ENCODE measurements at regions not wholly inside any gene's neighbourhood (a gene's known extent, or its start where the extent isn't known, plus 50 kb on each side); places are given as distances from the start of the nearest gene placed in this dataset.

DNA sequence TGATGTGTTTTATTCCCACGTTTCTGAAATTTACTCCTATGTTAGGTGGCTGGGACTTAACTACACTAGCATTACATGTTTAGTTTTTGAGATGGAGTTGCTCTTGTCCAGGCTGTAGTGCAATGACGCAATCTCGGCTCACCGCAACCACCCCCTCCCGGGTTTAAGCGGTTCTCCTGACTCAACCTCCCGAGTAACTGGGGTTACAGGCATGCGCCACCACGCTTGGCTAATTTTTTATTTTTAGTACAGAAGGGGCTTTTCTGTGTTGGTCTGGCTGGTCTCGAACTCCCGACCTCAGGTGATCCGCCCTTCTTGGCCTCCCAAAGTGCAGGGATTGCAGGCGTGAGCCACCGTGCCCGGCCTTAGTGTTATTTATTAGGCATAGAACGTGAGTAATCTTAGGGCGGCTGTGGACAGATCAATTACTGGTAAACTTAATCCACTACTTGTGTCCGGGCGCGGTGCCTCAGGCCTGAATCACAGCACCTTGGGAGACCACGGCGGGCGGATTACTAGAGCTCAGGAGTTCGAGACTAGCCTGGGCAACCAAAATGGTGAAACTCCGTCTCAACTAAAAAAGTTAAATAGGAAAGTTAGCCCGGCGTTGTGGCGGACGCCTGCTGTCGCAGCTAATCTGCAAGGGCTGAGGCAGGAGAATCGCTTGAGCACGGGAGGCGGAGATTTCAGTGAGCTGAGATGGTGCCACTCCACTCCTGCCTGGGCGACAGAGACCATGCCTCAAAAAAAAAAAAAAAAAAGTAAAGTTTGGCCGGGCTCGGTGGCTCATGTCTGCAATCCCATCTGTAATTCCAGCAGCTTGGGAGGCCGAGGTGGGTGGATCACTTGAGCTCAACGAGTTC is 123.7 kb upstream of the BTN3A2 start:
- no peak overlapping the region for H3K9ac ChIP-seq (ENCODE audit: low read length)
- H3K4me1 ChIP-seq (ENCODE audit: control insufficient read depth in 1 of 2, insufficient read depth in 2 of 2, low read length in 2 of 2) = peaks cover 0 to 6% of the 10 kb centered on the region in 2 experiments
- H2BK12ac ChIP-seq (ENCODE audit: low read length) = peak overlapping the region; percentile 22
- H2BK120ac ChIP-seq (ENCODE audit: insufficient read depth, low read length, poor library complexity) = no peak overlapping the region
- H3K9me3 ChIP-seq (ENCODE audit: insufficient read depth, low read depth, low read length) = no peaks in the 10 kb centered on the region
- H3K18ac ChIP-seq (ENCODE audit: low read length) = peak overlapping the region; percentile 67
- H4K12ac ChIP-seq (ENCODE audit: low read depth, low read length) = peak overlapping the region; percentile 1
- no peaks in the 10 kb centered on the region for H3K36me3 ChIP-seq (ENCODE audit: control insufficient read depth in 1 of 2, insufficient read depth in 2 of 2, low read length in 2 of 2)
- H2AK5ac ChIP-seq (ENCODE audit: low read length) = peak overlapping the region; percentile 49
- H3K23ac ChIP-seq (ENCODE audit: low read length) = no peak overlapping the region
- peaks cover 14% of the 10 kb centered on the region for H3K79me1 ChIP-seq (ENCODE audit: low read length)
- H4K91ac ChIP-seq (ENCODE audit: low read depth, low read length) = no peak overlapping the region
- peak overlapping the region; percentile 39 for H2AFZ ChIP-seq (ENCODE audit: insufficient read depth, low read length, poor library complexity)
- H3K79me2 ChIP-seq (ENCODE audit: control insufficient read depth, insufficient read depth, low read length, poor library complexity) = peaks cover 3% of the 10 kb centered on the region
- peak overlapping the region; percentile 87 for H2BK5ac ChIP-seq (ENCODE audit: low read depth, low read length, poor library complexity)
- peak overlapping the region; percentile 67 for H3K4me2 ChIP-seq (ENCODE audit: low read length)
- peak overlapping the region; percentile 35 for H3K14ac ChIP-seq (ENCODE audit: low read length)
- no peaks in the 10 kb centered on the region for H3K27me3 ChIP-seq (ENCODE audit: insufficient read depth, low read length)
- peak overlapping the region; percentile 55 for H3K4me3 ChIP-seq (ENCODE audit: low read depth, low read length)
- H3K4ac ChIP-seq (ENCODE audit: low read depth, low read length) = peak overlapping the region; percentile 6
- no CpG with 5 or more reads among the region's 38 CpGs for WGBS (ENCODE audit: extremely low coverage, insufficient coverage, insufficient read length)
- DNase-seq = no peak
- H4K8ac ChIP-seq (ENCODE audit: low read depth, low read length) = peak overlapping the region; percentile 95
- H3K27ac ChIP-seq (ENCODE audit: low read depth, low read length) = peak overlapping the region; percentile 82

DNA sequence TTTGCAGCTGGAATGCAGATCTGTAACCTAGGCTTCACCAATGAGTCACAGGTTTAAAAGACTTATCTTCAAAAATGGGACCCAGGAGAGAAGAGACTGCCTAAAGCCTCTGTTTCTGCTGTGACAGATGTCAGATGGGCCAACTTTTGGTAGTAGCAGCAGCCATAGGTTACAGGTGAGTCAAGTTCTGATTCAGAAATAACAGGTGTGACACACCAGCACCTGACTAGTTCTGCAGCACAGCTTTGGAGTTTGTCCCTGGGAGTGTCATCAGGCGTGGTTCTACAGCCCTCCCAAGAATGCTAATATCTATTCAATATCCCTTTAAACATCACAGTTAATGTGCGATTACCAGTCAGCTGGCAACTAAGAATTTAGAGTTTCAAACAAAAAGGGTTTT is 121.9 kb upstream of the BTN3A2 start:
- Histone ChIP-seq H2BK120ac (ENCODE audit: insufficient read depth, low read length, poor library complexity) (no peak overlapping the region), H3K9ac (ENCODE audit: low read length) (no peak overlapping the region), H3K4me2 (ENCODE audit: low read length) (no peak overlapping the region), H3K36me3 (ENCODE audit: control insufficient read depth in 1 of 2, insufficient read depth in 2 of 2, low read length in 2 of 2) (no peaks in the 10 kb centered on the region), H3K79me2 (ENCODE audit: control insufficient read depth, insufficient read depth, low read length, poor library complexity) (peaks cover 3% of the 10 kb centered on the region), H2AFZ (ENCODE audit: insufficient read depth, low read length, poor library complexity) (no peak overlapping the region), H4K8ac (ENCODE audit: low read depth, low read length) (no peak overlapping the region), H4K91ac (ENCODE audit: low read depth, low read length) (no peak overlapping the region), H2AK5ac (ENCODE audit: low read length) (no peak overlapping the region), H2BK5ac (ENCODE audit: low read depth, low read length, poor library complexity) (no peak overlapping the region), H3K27me3 (ENCODE audit: insufficient read depth, low read length) (no peaks in the 10 kb centered on the region), H2BK12ac (ENCODE audit: low read length) (no peak overlapping the region), H3K9me3 (ENCODE audit: insufficient read depth, low read depth, low read length) (peaks cover 2% of the 10 kb centered on the region), H3K79me1 (ENCODE audit: low read length) (peaks cover 14% of the 10 kb centered on the region), H3K14ac (ENCODE audit: low read length) (no peak overlapping the region), H3K23ac (ENCODE audit: low read length) (no peak overlapping the region), H3K18ac (ENCODE audit: low read length) (no peak overlapping the region), H3K27ac (ENCODE audit: low read depth, low read length) (no peak overlapping the region), H3K4me3 (ENCODE audit: low read depth, low read length) (no peak overlapping the region), H3K4me1 (ENCODE audit: control insufficient read depth in 1 of 2, insufficient read depth in 2 of 2, low read length in 2 of 2) (peaks cover 0 to 6% of the 10 kb centered on the region in 2 experiments), H3K4ac (ENCODE audit: low read depth, low read length) (no peak overlapping the region), H4K12ac (ENCODE audit: low read depth, low read length) (no peak overlapping the region)
- DNase-seq = peak; percentile 79 to 85
- no CpG with 5 or more reads among the region's 2 CpGs for WGBS (ENCODE audit: extremely low coverage, insufficient coverage, insufficient read length)

DNA sequence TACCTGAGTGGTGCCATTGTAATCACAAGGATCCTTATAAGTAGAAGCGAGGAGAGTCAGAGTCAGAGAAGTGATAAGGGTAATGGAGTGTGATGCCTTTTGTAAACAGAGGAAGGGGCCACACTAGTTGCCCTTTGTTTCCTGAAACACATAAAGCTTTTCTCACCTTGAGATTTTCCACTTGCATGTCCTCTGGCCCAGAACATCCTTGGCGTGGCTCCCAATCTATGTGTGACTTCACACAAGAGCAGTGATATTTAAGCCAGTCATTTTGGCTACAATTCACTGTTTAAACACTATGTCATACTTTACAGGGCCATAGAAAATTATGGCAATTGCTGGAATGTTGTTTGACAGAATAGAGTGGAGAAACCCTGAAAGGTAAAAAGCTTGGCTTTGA is 121.2 kb upstream of the BTN3A2 start:
- WGBS (ENCODE audit: extremely low coverage, insufficient coverage, insufficient read length) = no CpG with 5 or more reads among the region's 2 CpGs
- no peak overlapping the region for H4K91ac ChIP-seq (ENCODE audit: low read depth, low read length)

DNA sequence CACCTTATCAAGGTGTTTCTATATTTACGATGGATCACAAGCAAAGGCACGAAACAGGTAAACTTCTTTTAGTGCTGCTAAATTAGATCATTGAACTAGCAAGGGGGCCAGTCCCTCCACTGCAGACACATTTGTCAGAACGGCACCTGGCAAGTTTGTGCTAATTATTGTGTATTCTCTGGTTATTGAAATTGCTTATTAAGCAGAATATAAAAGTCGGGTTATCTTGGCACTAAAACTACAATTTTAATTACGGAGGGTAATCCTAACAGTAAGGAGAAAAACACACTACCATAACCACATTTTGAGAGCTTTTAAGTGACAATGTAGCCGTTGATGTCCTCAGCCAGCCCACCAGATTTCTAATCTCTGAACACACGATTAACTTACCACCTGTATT is 118.9 kb upstream of the BTN3A2 start:
- H3K79me2 ChIP-seq (ENCODE audit: control insufficient read depth, insufficient read depth, low read length, poor library complexity) = peaks cover 3% of the 10 kb centered on the region
- H2BK12ac ChIP-seq (ENCODE audit: low read length) = no peak overlapping the region
- no peak overlapping the region for H4K12ac ChIP-seq (ENCODE audit: low read depth, low read length)
- H3K9ac ChIP-seq (ENCODE audit: low read length) = no peak overlapping the region
- no CpG with 5 or more reads among the region's 7 CpGs for WGBS (ENCODE audit: extremely low coverage, insufficient coverage, insufficient read length)
- no peak overlapping the region for H2AFZ ChIP-seq (ENCODE audit: insufficient read depth, low read length, poor library complexity)
- H3K27me3 ChIP-seq (ENCODE audit: insufficient read depth, low read length) = no peaks in the 10 kb centered on the region
- peaks cover 15% of the 10 kb centered on the region for H3K79me1 ChIP-seq (ENCODE audit: low read length)
- H3K9me3 ChIP-seq (ENCODE audit: insufficient read depth, low read depth, low read length) = peaks cover 2% of the 10 kb centered on the region
- H2BK120ac ChIP-seq (ENCODE audit: insufficient read depth, low read length, poor library complexity) = no peak overlapping the region
- H3K14ac ChIP-seq (ENCODE audit: low read length) = no peak overlapping the region
- no peak overlapping the region for H2AK5ac ChIP-seq (ENCODE audit: low read length)
- no peak overlapping the region for H3K4ac ChIP-seq (ENCODE audit: low read depth, low read length)
- no peaks in the 10 kb centered on the region for H3K36me3 ChIP-seq (ENCODE audit: control insufficient read depth in 1 of 2, insufficient read depth in 2 of 2, low read length in 2 of 2)
- no peak overlapping the region for H3K4me3 ChIP-seq (ENCODE audit: low read depth, low read length)
- H3K27ac ChIP-seq (ENCODE audit: low read depth, low read length) = no peak overlapping the region
- no peak overlapping the region for H2BK5ac ChIP-seq (ENCODE audit: low read depth, low read length, poor library complexity)
- no peak overlapping the region for H3K4me2 ChIP-seq (ENCODE audit: low read length)
- no peak for DNase-seq
- no peak overlapping the region for H4K8ac ChIP-seq (ENCODE audit: low read depth, low read length)
- H3K4me1 ChIP-seq (ENCODE audit: control insufficient read depth in 1 of 2, insufficient read depth in 2 of 2, low read length in 2 of 2) = peaks cover 0 to 6% of the 10 kb centered on the region in 2 experiments
- H3K23ac ChIP-seq (ENCODE audit: low read length) = no peak overlapping the region
- no peak overlapping the region for H4K91ac ChIP-seq (ENCODE audit: low read depth, low read length)
- no peak overlapping the region for H3K18ac ChIP-seq (ENCODE audit: low read length)

More for the DNA sequence above, 121.2 kb upstream of the BTN3A2 start:
- H3K79me2 ChIP-seq (ENCODE audit: control insufficient read depth, insufficient read depth, low read length, poor library complexity) = peaks cover 3% of the 10 kb centered on the region
- H3K23ac ChIP-seq (ENCODE audit: low read length) = no peak overlapping the region
- H2AFZ ChIP-seq (ENCODE audit: insufficient read depth, low read length, poor library complexity) = no peak overlapping the region
- H3K4me3 ChIP-seq (ENCODE audit: low read depth, low read length) = no peak overlapping the region
- no peak overlapping the region for H4K8ac ChIP-seq (ENCODE audit: low read depth, low read length)
- no peak overlapping the region for H3K4ac ChIP-seq (ENCODE audit: low read depth, low read length)
- H3K4me1 ChIP-seq (ENCODE audit: control insufficient read depth in 1 of 2, insufficient read depth in 2 of 2, low read length in 2 of 2) = peaks cover 0 to 6% of the 10 kb centered on the region in 2 experiments
- peaks cover 2% of the 10 kb centered on the region for H3K9me3 ChIP-seq (ENCODE audit: insufficient read depth, low read depth, low read length)
- no peak overlapping the region for H3K14ac ChIP-seq (ENCODE audit: low read length)
- H2BK120ac ChIP-seq (ENCODE audit: insufficient read depth, low read length, poor library complexity) = no peak overlapping the region
- no peak overlapping the region for H2BK5ac ChIP-seq (ENCODE audit: low read depth, low read length, poor library complexity)
- no peak overlapping the region for H3K18ac ChIP-seq (ENCODE audit: low read length)
- H3K4me2 ChIP-seq (ENCODE audit: low read length) = no peak overlapping the region
- H4K12ac ChIP-seq (ENCODE audit: low read depth, low read length) = no peak overlapping the region
- H3K36me3 ChIP-seq (ENCODE audit: control insufficient read depth in 1 of 2, insufficient read depth in 2 of 2, low read length in 2 of 2) = no peaks in the 10 kb centered on the region
- H3K9ac ChIP-seq (ENCODE audit: low read length) = no peak overlapping the region
- H3K27ac ChIP-seq (ENCODE audit: low read depth, low read length) = no peak overlapping the region
- peaks cover 14% of the 10 kb centered on the region for H3K79me1 ChIP-seq (ENCODE audit: low read length)
- no peak overlapping the region for H2AK5ac ChIP-seq (ENCODE audit: low read length)
- no peaks in the 10 kb centered on the region for H3K27me3 ChIP-seq (ENCODE audit: insufficient read depth, low read length)
- H2BK12ac ChIP-seq (ENCODE audit: low read length) = no peak overlapping the region
- no peak for DNase-seq
